GM23338 (cell line): ENCODE measurements at regions not wholly inside any gene's neighbourhood (a gene's known extent, or its start where the extent isn't known, plus 50 kb on each side); places are given as distances from the start of the nearest gene placed in this dataset.

ENCODE experiments used
- ATAC-seq: fragments of 200-7000 bp; cut with Tn5 transposase; 3 replicates; pipeline ENCODE4 v1.9.1; 2020
- DNase-seq: peaks from one replicate; pipeline ENCODE4 v3.0.0-alpha.2; 2015; ENCODE audit warnings: low spot score
- H2AFZ ChIP-seq: fragments of 200-600 bp; sonication (generic); 2 replicates; pipeline ENCODE4 v1.8.0; 2016; ENCODE audit warnings: antibody characterized with exemption, mild to moderate bottlenecking, moderate library complexity
- H3F3A ChIP-seq: fragments of 200-600 bp; sonication (generic); replicated peaks from 2 replicates; pipeline ENCODE4 v1.8.0; 2017; ENCODE audit warnings: antibody characterized with exemption, mixed run types, low read depth
- H3K27ac ChIP-seq: fragments of 200-600 bp; sonication (generic); 2 replicates; pipeline ENCODE4 v1.6.1; 2016; ENCODE audit warnings: low read depth
- H3K27me3 ChIP-seq: fragments of 200-600 bp; sonication (generic); 2 replicates; pipeline ENCODE4 v1.8.0; 2016; ENCODE audit warnings: mild to moderate bottlenecking, mixed run types, moderate library complexity; ENCODE audit not compliant: insufficient read depth
- H3K36me3 ChIP-seq: fragments of 200-600 bp; sonication (generic); 2 replicates; pipeline ENCODE4 v1.8.0; 2016; ENCODE audit warnings: mild to moderate bottlenecking; ENCODE audit not compliant: insufficient read depth
- H3K4me1 ChIP-seq: fragments of 200-600 bp; sonication (generic); 2 replicates; pipeline ENCODE4 v1.8.0; 2016; ENCODE audit warnings: mild to moderate bottlenecking, moderate library complexity; ENCODE audit not compliant: insufficient read depth
- H3K4me2 ChIP-seq: fragments of 200-600 bp; sonication (generic); 2 replicates; pipeline ENCODE4 v1.7.1; 2017; ENCODE audit warnings: mixed run types
- H3K4me3 ChIP-seq: fragments of 200-600 bp; sonication (generic); 2 replicates; pipeline ENCODE4 v1.6.1; 2016; ENCODE audit warnings: mixed run types
- H3K79me2 ChIP-seq: fragments of 200-600 bp; sonication (generic); replicated peaks from 2 replicates; pipeline ENCODE4 v1.8.0; 2017; ENCODE audit warnings: mild to moderate bottlenecking; ENCODE audit not compliant: insufficient read depth
- H3K9me2 ChIP-seq: fragments of 200-600 bp; sonication (generic); 2 replicates; pipeline ENCODE4 v1.8.0; 2017; ENCODE audit not compliant: insufficient read depth
- H4K20me1 ChIP-seq: fragments of 200-600 bp; sonication (generic); replicated peaks from 2 replicates; pipeline ENCODE4 v1.8.0; 2017; ENCODE audit warnings: mild to moderate bottlenecking; ENCODE audit not compliant: insufficient read depth
- H3K27ac Mint-ChIP-seq: 2 replicates; pipeline ENCODE4 v1.8.0; 2020; ENCODE audit warnings: inconsistent platforms, mild to moderate bottlenecking, moderate library complexity, mixed read lengths
- H3K27me3 Mint-ChIP-seq: 3 replicates; pipeline ENCODE4 v1.8.0; 2022; ENCODE audit warnings: low read depth, mild to moderate bottlenecking, moderate library complexity, mixed read lengths, inconsistent platforms; ENCODE audit not compliant: insufficient read depth, poor library complexity
- H3K36me3 Mint-ChIP-seq: 3 replicates; pipeline ENCODE4 v1.8.0; 2021; ENCODE audit warnings: low read depth, mild to moderate bottlenecking, inconsistent platforms, moderate library complexity, mixed read lengths
- H3K4me1 Mint-ChIP-seq: 3 replicates; pipeline ENCODE4 v1.8.0; 2020; ENCODE audit warnings: mild to moderate bottlenecking, inconsistent platforms, mixed read lengths
- H3K4me3 Mint-ChIP-seq: 3 replicates; pipeline ENCODE4 v1.8.0; 2021; ENCODE audit warnings: moderate library complexity, mild to moderate bottlenecking, inconsistent platforms, mixed read lengths
- H3K9me3 Mint-ChIP-seq: 3 replicates; pipeline ENCODE4 v1.8.0; 2020; ENCODE audit warnings: moderate library complexity, mild to moderate bottlenecking, inconsistent platforms, mixed read lengths
- CREB1 ChIP-seq: fragments of 250-450 bp; sonication (Bioruptor Pico); IDR thresholded peaks from 2 replicates; pipeline ENCODE4 v1.5.0; 2020; ENCODE audit warnings: low read depth, mild to moderate bottlenecking, moderate library complexity
- CTCF ChIP-seq, 2 experiments: fragments of 200-600 bp in 1 of 2; sonication (generic) in 1 of 2; conservative IDR thresholded peaks; 2 replicates each; pipeline versions ENCODE4 v1.5.1 to v1.6.1; 2016 to 2017; ENCODE audit warnings: antibody characterized with exemption in 2 of 2, low read depth in 2 of 2, mild to moderate bottlenecking in 2 of 2, moderate library complexity in 1 of 2
- ETS1 ChIP-seq: IDR thresholded peaks from 2 replicates; pipeline ENCODE4 v1.6.1; 2016; ENCODE audit warnings: antibody characterized with exemption
- EZH2 ChIP-seq: fragments of 200-600 bp; sonication (generic); IDR thresholded peaks from one replicate; pipeline ENCODE4 v1.8.0; 2017; ENCODE audit warnings: antibody characterized with exemption, mild to moderate bottlenecking, low read depth; ENCODE audit not compliant: unreplicated experiment
- EZH2phosphoT487 ChIP-seq: fragments of 200-600 bp; sonication (generic); IDR thresholded peaks from one replicate; pipeline ENCODE4 v1.8.1; 2018; ENCODE audit warnings: antibody characterized with exemption; ENCODE audit not compliant: unreplicated experiment
- NANOG ChIP-seq: IDR thresholded peaks from 2 replicates; pipeline ENCODE4 v1.6.1; 2016; ENCODE audit warnings: antibody characterized with exemption, borderline replicate concordance
- POLR2AphosphoS5 ChIP-seq: IDR thresholded peaks from 2 replicates; pipeline ENCODE4 v1.6.1; 2016; ENCODE audit warnings: antibody characterized with exemption, low read depth
- REST ChIP-seq: IDR thresholded peaks from one replicate; pipeline ENCODE4 v1.6.1; 2018; ENCODE audit warnings: antibody characterized with exemption; ENCODE audit not compliant: unreplicated experiment
- STAT1 ChIP-seq: IDR thresholded peaks from one replicate; pipeline ENCODE4 v1.6.1; 2016; ENCODE audit warnings: antibody characterized with exemption; ENCODE audit not compliant: unreplicated experiment
- ZNF114 ChIP-seq: fragments of 250-450 bp; sonication (Bioruptor Pico); IDR thresholded peaks from 2 replicates; pipeline ENCODE4 v1.5.0; 2020; ENCODE audit warnings: mild to moderate bottlenecking, moderate library complexity
- ZNF331 ChIP-seq: fragments of 250-450 bp; sonication (Bioruptor Pico); IDR thresholded peaks from 2 replicates; pipeline ENCODE4 v1.5.0; 2020; ENCODE audit warnings: low read depth, mild to moderate bottlenecking, moderate library complexity
- ZNF462 ChIP-seq: fragments of 250-450 bp; sonication (Bioruptor Pico); IDR thresholded peaks from 2 replicates; pipeline ENCODE4 v1.5.0; 2020; ENCODE audit warnings: mild to moderate bottlenecking, moderate library complexity

- Mint-ChIP-seq H3K9me3 (peaks cover 9% of the 10 kb centered on the region; the same call in 2 of the 3 replicates), H3K27me3 (no peaks in the 10 kb centered on the region), H3K27ac (no peak overlapping the region), H3K4me1 (peaks cover 6% of the 10 kb centered on the region; the same call in 1 of the 3 replicates), H3K4me3 (no peak overlapping the region), H3K36me3 (no peaks in the 10 kb centered on the region)
- no peak overlapping the region for H3K27ac ChIP-seq
- no peaks in the 10 kb centered on the region for H3K79me2 ChIP-seq
- no peaks in the 10 kb centered on the region for H3K4me1 ChIP-seq
- H2AFZ ChIP-seq = no peak overlapping the region
- no peak for TF ChIP-seq NANOG
- TF ChIP-seq EZH2phosphoT487 = no peak
- TF ChIP-seq ZNF114 (CRISPR knock-in tag) = no peak
- no peak for TF ChIP-seq STAT1
- no peak for TF ChIP-seq POLR2AphosphoS5
- no peak for TF ChIP-seq CREB1 (CRISPR knock-in tag)
- no peak for TF ChIP-seq EZH2
- TF ChIP-seq CTCF (conservative IDR thresholded peaks at IDR 0.05; ENCODE audit: low read depth in 2 of 2) = no peak
- TF ChIP-seq ZNF462 = no peak
- no peak for TF ChIP-seq ZNF331 (CRISPR knock-in tag)
- no peak for TF ChIP-seq REST
- TF ChIP-seq ETS1 = no peak
- H3K36me3 ChIP-seq = no peaks in the 10 kb centered on the region
- no peaks in the 10 kb centered on the region for H3K27me3 ChIP-seq
- no peaks in the 10 kb centered on the region for H4K20me1 ChIP-seq
- H3K4me3 ChIP-seq = no peak overlapping the region
- H3F3A ChIP-seq = no peaks in the 10 kb centered on the region
- ATAC-seq (no peak), DNase-seq (no peak)
- H3K4me2 ChIP-seq = no peak overlapping the region
- H3K9me2 ChIP-seq = peaks cover 5% of the 10 kb centered on the region; the same call in 1 of the 2 replicates
These were observed 51.0 kb upstream of the TOM1L1 start for GRCh38 chr17:54849660-54850059.
